ENCODE measurements at regions not wholly inside any gene's neighbourhood (a gene's known extent, or its start where the extent isn't known, plus 50 kb on each side); places are given as distances from the start of the nearest gene placed in this dataset.

GRCh38 chr10:3691482-3691881 lies 93.5 kb downstream of the KLF6 start:
- no peak for TF ChIP-seq CTCF (conservative IDR thresholded peaks at IDR 0.05; ENCODE audit: low read depth, low read length)
- no peak for TF ChIP-seq EZH2 (IDR thresholded peaks at IDR 0.05; ENCODE audit: borderline replicate concordance, low read depth, low read length, poor library complexity, severe bottlenecking)

Measured in A673 (cell line).